ENCODE measurements at regions not wholly inside any gene's neighbourhood (a gene's known extent, or its start where the extent isn't known, plus 50 kb on each side); places are given as distances from the start of the nearest gene placed in this dataset.

DNA sequence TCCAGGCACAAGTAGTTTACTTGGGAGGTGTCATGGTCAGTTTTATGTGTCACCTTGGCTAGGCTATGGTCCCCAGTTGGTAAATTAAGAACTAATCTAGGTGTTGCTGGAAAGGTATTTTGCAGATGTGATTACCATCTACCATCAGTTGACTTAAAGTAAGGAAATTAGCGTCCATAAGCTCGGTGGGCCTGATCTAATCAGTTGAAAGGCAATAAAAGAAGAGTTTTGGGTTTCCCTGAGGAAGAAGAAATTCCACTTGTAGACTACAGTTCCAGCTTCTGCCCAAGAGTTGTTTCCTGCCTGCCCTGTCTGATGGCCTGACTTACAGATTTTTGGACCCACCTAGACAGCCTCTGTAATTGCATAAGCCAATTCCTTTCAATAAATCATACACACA is 438.7 kb upstream of the PROK2 start:
- Histone ChIP-seq H3K4me3 (no peak overlapping the region), H3K27me3 (no peaks in the 10 kb centered on the region), H3K4me1 (peaks cover 0 to 6% (median 0%) of the 10 kb centered on the region in 4 donors), H3K9me3 (peaks cover 0 to 25% (median 14%) of the 10 kb centered on the region in 4 donors), H3K27ac (replicated peaks in 1 of 4) (no peak overlapping the region), H3K36me3 (no peaks in the 10 kb centered on the region)
- intact Hi-C loops (cut with DNase I) = no loop called here
- 94% methylated on average over 2 of the region's 2 CpGs for whole genome bisulfite sequencing
- TF ChIP-seq POLR2AphosphoS5 (IDR thresholded peaks at IDR 0.05) (no peak), POLR2A (IDR thresholded peaks at IDR 0.05; ENCODE audit: low read depth) (no peak), EP300 (IDR thresholded peaks at IDR 0.05) (no peak)
- TF ChIP-seq, protein P1, sequence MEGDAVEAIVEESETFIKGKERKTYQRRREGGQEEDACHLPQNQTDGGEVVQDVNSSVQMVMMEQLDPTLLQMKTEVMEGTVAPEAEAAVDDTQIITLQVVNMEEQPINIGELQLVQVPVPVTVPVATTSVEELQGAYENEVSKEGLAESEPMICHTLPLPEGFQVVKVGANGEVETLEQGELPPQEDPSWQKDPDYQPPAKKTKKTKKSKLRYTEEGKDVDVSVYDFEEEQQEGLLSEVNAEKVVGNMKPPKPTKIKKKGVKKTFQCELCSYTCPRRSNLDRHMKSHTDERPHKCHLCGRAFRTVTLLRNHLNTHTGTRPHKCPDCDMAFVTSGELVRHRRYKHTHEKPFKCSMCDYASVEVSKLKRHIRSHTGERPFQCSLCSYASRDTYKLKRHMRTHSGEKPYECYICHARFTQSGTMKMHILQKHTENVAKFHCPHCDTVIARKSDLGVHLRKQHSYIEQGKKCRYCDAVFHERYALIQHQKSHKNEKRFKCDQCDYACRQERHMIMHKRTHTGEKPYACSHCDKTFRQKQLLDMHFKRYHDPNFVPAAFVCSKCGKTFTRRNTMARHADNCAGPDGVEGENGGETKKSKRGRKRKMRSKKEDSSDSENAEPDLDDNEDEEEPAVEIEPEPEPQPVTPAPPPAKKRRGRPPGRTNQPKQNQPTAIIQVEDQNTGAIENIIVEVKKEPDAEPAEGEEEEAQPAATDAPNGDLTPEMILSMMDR (IDR thresholded peaks at IDR 0.05) = no peak
- no peak for DNase-seq (ENCODE audit: extremely low spot score)

DNA sequence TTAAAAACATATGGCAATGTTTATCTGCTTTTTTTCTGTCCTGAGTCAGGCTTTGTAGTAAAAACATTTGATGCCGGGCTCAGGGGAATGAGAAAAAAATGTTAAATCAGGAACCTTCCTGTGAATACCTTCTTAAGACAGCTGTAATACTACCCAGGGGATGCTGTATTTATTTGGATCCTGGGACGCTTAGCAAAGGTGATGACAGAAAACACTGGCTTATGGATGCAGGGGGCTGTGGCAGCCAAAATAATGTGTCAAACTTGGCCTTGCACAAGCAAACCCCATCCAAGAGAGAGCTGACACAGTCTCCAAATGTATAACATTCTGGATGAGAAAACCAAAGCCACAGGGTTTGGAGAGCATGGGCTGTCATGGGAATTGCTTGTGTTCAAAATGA is 438.2 kb upstream of the PROK2 start:
- Histone ChIP-seq H3K27me3 (no peaks in the 10 kb centered on the region), H3K4me1 (peaks cover 0 to 6% (median 0%) of the 10 kb centered on the region in 4 donors), H3K9me3 (peaks cover 0 to 25% (median 14%) of the 10 kb centered on the region in 4 donors), H3K27ac (replicated peaks in 1 of 4) (no peak overlapping the region), H3K36me3 (no peaks in the 10 kb centered on the region), H3K4me3 (no peak overlapping the region)
- no peak for DNase-seq (ENCODE audit: extremely low spot score)
- intact Hi-C loops (cut with DNase I) = no loop called here
- WGBS = 56% methylated on average over 2 of the region's 2 CpGs
- TF ChIP-seq, protein P1 (IDR thresholded peaks at IDR 0.05) = no peak
- TF ChIP-seq POLR2A (IDR thresholded peaks at IDR 0.05; ENCODE audit: low read depth) (no peak), POLR2AphosphoS5 (IDR thresholded peaks at IDR 0.05) (no peak), EP300 (IDR thresholded peaks at IDR 0.05) (no peak)

DNA sequence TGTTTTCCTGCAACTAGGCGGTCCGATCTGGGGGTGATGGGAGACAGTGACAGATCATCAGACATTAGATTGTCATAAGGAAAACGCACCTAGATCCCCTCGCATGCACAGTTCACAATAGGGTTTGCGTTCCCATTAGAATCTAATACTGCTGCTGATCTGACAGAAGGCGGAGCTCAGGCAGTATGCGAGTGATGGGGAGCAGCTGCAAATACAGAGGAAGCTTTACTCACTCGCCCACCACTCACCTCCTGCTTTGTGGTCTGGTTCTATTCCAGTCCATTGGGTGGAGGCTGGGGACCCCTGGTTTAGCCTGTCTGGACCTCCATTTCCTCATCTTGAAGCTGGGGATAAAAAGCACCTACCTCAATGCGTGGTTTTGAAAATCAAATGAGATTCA is 437.5 kb upstream of the PROK2 start:
- Histone ChIP-seq H3K27me3 (no peaks in the 10 kb centered on the region), H3K4me1 (peaks cover 0 to 6% (median 0%) of the 10 kb centered on the region in 4 donors), H3K9me3 (peaks cover 0 to 25% (median 14%) of the 10 kb centered on the region in 4 donors), H3K27ac (replicated peaks in 1 of 4) (no peak overlapping the region), H3K36me3 (no peaks in the 10 kb centered on the region), H3K4me3 (no peak overlapping the region)
- no peak for DNase-seq (ENCODE audit: extremely low spot score)
- no peak for TF ChIP-seq EP300 (IDR thresholded peaks at IDR 0.05)
- TF ChIP-seq POLR2AphosphoS5 (IDR thresholded peaks at IDR 0.05) = no peak
- no peak for TF ChIP-seq POLR2A (IDR thresholded peaks at IDR 0.05; ENCODE audit: low read depth)
- TF ChIP-seq, protein P1 (IDR thresholded peaks at IDR 0.05) = no peak
- 85% methylated on average over 9 of the region's 9 CpGs for WGBS
- intact Hi-C loops (cut with DNase I) = no loop called here

DNA sequence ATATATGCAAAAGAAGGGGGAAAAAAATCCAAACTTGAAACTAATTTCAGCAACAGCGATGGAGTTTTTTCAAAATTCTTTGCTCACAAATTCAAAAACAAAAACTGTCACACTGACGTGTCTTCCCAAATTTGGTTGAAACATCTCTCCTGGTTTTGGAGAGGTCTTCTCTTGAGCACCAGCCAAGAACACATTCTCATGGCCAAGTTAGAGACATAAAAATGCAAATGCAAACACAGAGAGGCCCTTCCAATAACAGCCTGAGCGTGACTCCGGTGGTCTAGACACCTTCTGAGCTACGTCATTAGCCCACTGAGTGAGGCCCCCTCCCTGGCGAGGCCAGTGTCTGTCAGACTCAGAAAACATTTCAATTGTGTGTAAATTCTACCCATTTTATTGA is 436.0 kb upstream of the PROK2 start:
- 63% methylated on average over 6 of the region's 6 CpGs for WGBS
- no peak for DNase-seq (ENCODE audit: extremely low spot score)
- H3K4me1 ChIP-seq = peaks cover 0 to 6% (median 0%) of the 10 kb centered on the region in 4 donors
- H3K4me3 ChIP-seq = no peak overlapping the region
- no peaks in the 10 kb centered on the region for H3K27me3 ChIP-seq
- no peaks in the 10 kb centered on the region for H3K36me3 ChIP-seq
- no peak overlapping the region for H3K27ac ChIP-seq (replicated peaks in 1 of 4)
- peaks cover 0 to 19% (median 14%) of the 10 kb centered on the region in 4 donors for H3K9me3 ChIP-seq
- TF ChIP-seq EP300 (IDR thresholded peaks at IDR 0.05) (no peak), POLR2A (IDR thresholded peaks at IDR 0.05; ENCODE audit: low read depth) (no peak), POLR2AphosphoS5 (IDR thresholded peaks at IDR 0.05) (no peak)
- TF ChIP-seq, protein P1 (IDR thresholded peaks at IDR 0.05) = no peak
- intact Hi-C loops (cut with DNase I) = no loop called here

DNA sequence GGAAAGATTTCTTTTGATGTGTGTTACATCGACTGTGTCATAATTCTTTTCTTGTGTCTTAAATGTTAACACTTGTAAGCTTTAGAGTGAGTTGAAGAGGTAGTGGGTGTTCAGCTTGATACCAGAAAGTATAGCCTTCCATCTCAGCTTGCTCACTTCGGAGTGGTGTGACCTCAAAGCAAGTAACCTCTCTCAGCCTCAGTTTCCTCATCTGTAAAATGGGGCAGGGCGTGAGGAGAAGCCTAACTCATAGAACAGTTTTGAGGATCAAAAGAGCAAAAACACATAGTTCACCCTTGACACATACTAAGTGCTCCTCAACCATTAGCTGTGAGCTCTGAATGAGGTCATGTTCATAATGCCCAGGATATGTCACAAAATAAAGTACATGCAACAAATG is 434.8 kb upstream of the PROK2 start:
- Histone ChIP-seq H3K36me3 (no peaks in the 10 kb centered on the region), H3K27me3 (no peaks in the 10 kb centered on the region), H3K9me3 (peaks cover 0 to 7% (median 6%) of the 10 kb centered on the region in 4 donors), H3K4me3 (no peak overlapping the region), H3K27ac (replicated peaks in 1 of 4) (no peak overlapping the region), H3K4me1 (peaks cover 0 to 6% (median 0%) of the 10 kb centered on the region in 4 donors)
- no peak for TF ChIP-seq POLR2AphosphoS5 (IDR thresholded peaks at IDR 0.05)
- no peak for TF ChIP-seq EP300 (IDR thresholded peaks at IDR 0.05)
- TF ChIP-seq POLR2A (IDR thresholded peaks at IDR 0.05; ENCODE audit: low read depth) = no peak
- TF ChIP-seq, protein P1 (IDR thresholded peaks at IDR 0.05) = no peak
- WGBS = 91% methylated on average over 3 of the region's 3 CpGs
- intact Hi-C loops (cut with DNase I) = no loop called here
- no peak for DNase-seq (ENCODE audit: extremely low spot score)

All from esophagus muscularis mucosa (tissue), 4 donors.